ENCODE measurements at regions not wholly inside any gene's neighbourhood (a gene's known extent, or its start where the extent isn't known, plus 50 kb on each side); places are given as distances from the start of the nearest gene placed in this dataset.
A peak's percentile ranks its signal among the peaks of the same experiment; 100 is the strongest.

- ATAC-seq (replicated peaks in 1 of 2) (no peak), DNase-seq (no peak)
- Mint-ChIP-seq H3K4me1 (ENCODE audit: low read depth) (no peaks in the 10 kb centered on the region), H3K27me3 (ENCODE audit: low read depth) (peaks cover 26% of the 10 kb centered on the region), H3K9me3 (no peaks in the 10 kb centered on the region), H3K27ac (no peak overlapping the region), H3K36me3 (ENCODE audit: insufficient read depth in 2 of 2) (no peaks in the 10 kb centered on the region), H3K4me3 (no peak overlapping the region)
Measured at GRCh38 chr2:120673571-120674061, 62.1 kb upstream of the GLI2 start.

GRCh38 chr2:120674246-120675170, 61.2 kb upstream of the GLI2 start:
- Mint-ChIP-seq H3K4me1 (ENCODE audit: low read depth) (no peaks in the 10 kb centered on the region), H3K27ac (no peak overlapping the region), H3K36me3 (ENCODE audit: insufficient read depth in 2 of 2) (no peaks in the 10 kb centered on the region), H3K4me3 (no peak overlapping the region), H3K27me3 (ENCODE audit: low read depth) (peaks cover 17% of the 10 kb centered on the region), H3K9me3 (no peaks in the 10 kb centered on the region)
- ATAC-seq (replicated peaks in 1 of 2) (no peak), DNase-seq (no peak)

GRCh38 chr2:120675460-120676130, 60.1 kb upstream of the GLI2 start:
- H3K27me3 Mint-ChIP-seq (ENCODE audit: low read depth) = peaks cover 10% of the 10 kb centered on the region
- ATAC-seq (replicated peaks in 1 of 2) = peak; percentile 18 to 49
- no peaks in the 10 kb centered on the region for H3K36me3 Mint-ChIP-seq (ENCODE audit: insufficient read depth in 2 of 2)
- no peak overlapping the region for H3K4me3 Mint-ChIP-seq
- peak; percentile 39 to 44 for DNase-seq
- H3K9me3 Mint-ChIP-seq = no peaks in the 10 kb centered on the region
- H3K27ac Mint-ChIP-seq = no peak overlapping the region
- no peaks in the 10 kb centered on the region for H3K4me1 Mint-ChIP-seq (ENCODE audit: low read depth)

- no peak for ATAC-seq (replicated peaks in 1 of 2)
- Mint-ChIP-seq H3K27me3 (ENCODE audit: low read depth) (peaks cover 10% of the 10 kb centered on the region), H3K9me3 (no peaks in the 10 kb centered on the region), H3K4me1 (ENCODE audit: low read depth) (no peaks in the 10 kb centered on the region), H3K27ac (no peak overlapping the region), H3K4me3 (no peak overlapping the region), H3K36me3 (ENCODE audit: insufficient read depth in 2 of 2) (no peaks in the 10 kb centered on the region)
- no peak for DNase-seq
Measured at GRCh38 chr2:120677221-120677620, 58.4 kb upstream of the GLI2 start.

- Mint-ChIP-seq H3K4me3 (no peak overlapping the region), H3K27ac (no peak overlapping the region), H3K4me1 (ENCODE audit: low read depth) (no peaks in the 10 kb centered on the region), H3K27me3 (ENCODE audit: low read depth) (peaks cover 10% of the 10 kb centered on the region), H3K36me3 (ENCODE audit: insufficient read depth in 2 of 2) (no peaks in the 10 kb centered on the region), H3K9me3 (no peaks in the 10 kb centered on the region)
- DNase-seq (no peak), ATAC-seq (replicated peaks in 1 of 2) (no peak)
Measured at GRCh38 chr2:120677696-120678247, 57.9 kb upstream of the GLI2 start.

GRCh38 chr2:120678251-120678650, 57.4 kb upstream of the GLI2 start:
- Mint-ChIP-seq H3K9me3 (no peaks in the 10 kb centered on the region), H3K27ac (no peak overlapping the region), H3K4me3 (no peak overlapping the region), H3K4me1 (ENCODE audit: low read depth) (no peaks in the 10 kb centered on the region), H3K27me3 (ENCODE audit: low read depth) (peaks cover 10% of the 10 kb centered on the region), H3K36me3 (ENCODE audit: insufficient read depth in 2 of 2) (no peaks in the 10 kb centered on the region)
- ATAC-seq (replicated peaks in 1 of 2) (no peak), DNase-seq (no peak)

- no peak for ATAC-seq (replicated peaks in 1 of 2)
- Mint-ChIP-seq H3K27me3 (ENCODE audit: low read depth) (peaks cover 10% of the 10 kb centered on the region), H3K4me3 (no peak overlapping the region), H3K27ac (no peak overlapping the region), H3K4me1 (ENCODE audit: low read depth) (no peaks in the 10 kb centered on the region), H3K36me3 (ENCODE audit: insufficient read depth in 2 of 2) (no peaks in the 10 kb centered on the region), H3K9me3 (no peaks in the 10 kb centered on the region)
- DNase-seq = no peak
Measured at GRCh38 chr2:120678926-120679325, 56.7 kb upstream of the GLI2 start.

GRCh38 chr2:120679526-120679925, 56.1 kb upstream of the GLI2 start:
- ATAC-seq (replicated peaks in 1 of 2) = no peak
- Mint-ChIP-seq H3K4me1 (ENCODE audit: low read depth) (no peaks in the 10 kb centered on the region), H3K27ac (no peak overlapping the region), H3K27me3 (ENCODE audit: low read depth) (peaks cover 10% of the 10 kb centered on the region), H3K9me3 (no peaks in the 10 kb centered on the region), H3K36me3 (ENCODE audit: insufficient read depth in 2 of 2) (no peaks in the 10 kb centered on the region), H3K4me3 (no peak overlapping the region)
- DNase-seq = no peak

- peak; percentile 72 to 80 for DNase-seq
- no peaks in the 10 kb centered on the region for H3K36me3 Mint-ChIP-seq (ENCODE audit: insufficient read depth in 2 of 2)
- peak overlapping the region in 1 of 2 donors; percentile 36 for H3K4me3 Mint-ChIP-seq
- H3K4me1 Mint-ChIP-seq (ENCODE audit: low read depth) = no peaks in the 10 kb centered on the region
- no peak overlapping the region for H3K27ac Mint-ChIP-seq
- peak; percentile 67 to 85 for ATAC-seq (replicated peaks in 1 of 2)
- peaks cover 10% of the 10 kb centered on the region for H3K27me3 Mint-ChIP-seq (ENCODE audit: low read depth)
- H3K9me3 Mint-ChIP-seq = no peaks in the 10 kb centered on the region
Measured at GRCh38 chr2:120680136-120680761, 55.4 kb upstream of the GLI2 start.

- ATAC-seq (replicated peaks in 1 of 2) (no peak), DNase-seq (no peak)
- H3K4me1 Mint-ChIP-seq (ENCODE audit: low read depth) = no peaks in the 10 kb centered on the region
- no peaks in the 10 kb centered on the region for H3K9me3 Mint-ChIP-seq
- H3K36me3 Mint-ChIP-seq (ENCODE audit: insufficient read depth in 2 of 2) = no peaks in the 10 kb centered on the region
- H3K27me3 Mint-ChIP-seq (ENCODE audit: low read depth) = peaks cover 10% of the 10 kb centered on the region
- no peak overlapping the region for H3K27ac Mint-ChIP-seq
- H3K4me3 Mint-ChIP-seq = no peak overlapping the region
Measured at GRCh38 chr2:120681181-120681580, 54.5 kb upstream of the GLI2 start.

GRCh38 chr2:120681696-120682288, 53.9 kb upstream of the GLI2 start:
- no peak overlapping the region for H3K4me3 Mint-ChIP-seq
- H3K27ac Mint-ChIP-seq = no peak overlapping the region
- no peak for DNase-seq
- ATAC-seq (replicated peaks in 1 of 2) = no peak
- no peaks in the 10 kb centered on the region for H3K9me3 Mint-ChIP-seq
- H3K36me3 Mint-ChIP-seq (ENCODE audit: insufficient read depth in 2 of 2) = no peaks in the 10 kb centered on the region
- no peaks in the 10 kb centered on the region for H3K4me1 Mint-ChIP-seq (ENCODE audit: low read depth)
- peaks cover 10% of the 10 kb centered on the region for H3K27me3 Mint-ChIP-seq (ENCODE audit: low read depth)

- ATAC-seq (replicated peaks in 1 of 2) = no peak
- Mint-ChIP-seq H3K9me3 (no peaks in the 10 kb centered on the region), H3K27ac (no peak overlapping the region), H3K27me3 (ENCODE audit: low read depth) (peaks cover 7% of the 10 kb centered on the region), H3K36me3 (ENCODE audit: insufficient read depth in 2 of 2) (no peaks in the 10 kb centered on the region), H3K4me3 (no peak overlapping the region), H3K4me1 (ENCODE audit: low read depth) (no peaks in the 10 kb centered on the region)
- DNase-seq = no peak
Measured at GRCh38 chr2:120682654-120683053, 53.0 kb upstream of the GLI2 start.
